H1 (cell line): ENCODE measurements at regions not wholly inside any gene's neighbourhood (a gene's known extent, or its start where the extent isn't known, plus 50 kb on each side); places are given as distances from the start of the nearest gene placed in this dataset.

Source experiments
- CTCF ChIA-PET: fragments of 300-600 bp; sonication (Branson Sonifier 250); formaldehyde crosslinking; loops from one replicate; lab custom pipeline; 2021; ENCODE audit not compliant: partially characterized antibody; lab: Charles Lee
- POLR2A ChIA-PET: fragments of 300-600 bp; sonication (Branson Sonifier 250); formaldehyde crosslinking; loops from one replicate; lab custom pipeline; 2021; ENCODE audit warnings: inconsistent platforms; ENCODE audit not compliant: partially characterized antibody; lab: Charles Lee
- DNase-seq, 2 experiments: peaks; one replicate each; pipeline versions ENCODE4 v3.0.0 to v3.0.0-alpha.2; 2010 to 2022; ENCODE audit warnings: low spot score in 2 of 2, low read depth in 1 of 2, mixed read lengths in 1 of 2
- FAIRE-seq: peaks from 2 replicates; lab custom pipeline; 2011; peaks lifted over from hg19 to GRCh38; lab: Jason Lieb, UNC
- H2AFZ ChIP-seq: 2 replicates; pipeline ENCODE4 v1.8.1; 2012; ENCODE audit warnings: low read length, inconsistent platforms
- H2AK5ac ChIP-seq: 2 replicates; pipeline ENCODE4 v1.6.1; 2013; ENCODE audit warnings: low read depth, low read length
- H2BK120ac ChIP-seq: replicated peaks from 2 replicates; pipeline ENCODE3; 2013; ENCODE audit warnings: low read depth, low read length, inconsistent platforms
- H2BK12ac ChIP-seq: 2 replicates; pipeline ENCODE4 v1.6.1; 2013; ENCODE audit warnings: low read depth, low read length
- H2BK15ac ChIP-seq: 2 replicates; pipeline ENCODE4 v1.6.1; 2013; ENCODE audit warnings: low read length
- H2BK20ac ChIP-seq: 2 replicates; pipeline ENCODE4 v1.6.1; 2013; ENCODE audit warnings: low read length
- H2BK5ac ChIP-seq: 2 replicates; pipeline ENCODE4 v1.6.1; 2013; ENCODE audit warnings: low read depth, low read length
- H3K14ac ChIP-seq: 2 replicates; pipeline ENCODE4 v1.6.1; 2013; ENCODE audit warnings: inconsistent platforms; ENCODE audit not compliant: insufficient read length
- H3K18ac ChIP-seq: 2 replicates; pipeline ENCODE4 v1.6.1; 2013; ENCODE audit warnings: low read length; ENCODE audit errors: extremely low read depth
- H3K23ac ChIP-seq: 2 replicates; pipeline ENCODE4 v1.6.1; 2013; ENCODE audit warnings: inconsistent platforms; ENCODE audit not compliant: insufficient read length
- H3K23me2 ChIP-seq: 2 replicates; pipeline ENCODE4 v1.6.1; 2013; ENCODE audit warnings: low read depth, low read length
- H3K27ac ChIP-seq: 2 replicates; pipeline ENCODE4 v1.6.1; 2011; ENCODE audit warnings: low read depth, low read length, inconsistent platforms
- H3K27me3 ChIP-seq, 4 experiments: replicated peaks in 1 of 4; 1 replicate in 1 of 4; 2 replicates in 3 of 4; pipeline versions ENCODE4 v1.6.1 to v1.8.1; 2011 to 2013; ENCODE audit warnings: low read length in 3 of 4, mild to moderate bottlenecking in 3 of 4, inconsistent platforms in 2 of 4, mixed read lengths in 2 of 4, moderate library complexity in 1 of 4; ENCODE audit not compliant: control insufficient read depth in 3 of 4, insufficient read depth in 3 of 4; ENCODE audit errors: extremely low read depth in 1 of 4
- H3K36me3 ChIP-seq, 4 experiments: 2 replicates each; pipeline versions ENCODE4 v1.6.1 to v1.8.1; 2011 to 2013; ENCODE audit warnings: mild to moderate bottlenecking in 4 of 4, low read length in 3 of 4, moderate library complexity in 2 of 4, control low read depth in 1 of 4, inconsistent platforms in 1 of 4; ENCODE audit not compliant: insufficient read depth in 4 of 4, control insufficient read depth in 2 of 4
- H3K4ac ChIP-seq: replicated peaks from 2 replicates; pipeline ENCODE3; 2013; ENCODE audit warnings: low read length, low read depth, mixed read lengths, inconsistent platforms; ENCODE audit not compliant: insufficient read length
- H3K4me1 ChIP-seq, 4 experiments: replicated peaks in 1 of 4; 1 replicate in 1 of 4; 2 replicates in 3 of 4; pipeline versions ENCODE4 v1.6.1 to v1.8.1; 2011 to 2013; ENCODE audit warnings: low read length in 3 of 4, inconsistent platforms in 2 of 4, mixed read lengths in 1 of 4; ENCODE audit not compliant: insufficient read depth in 4 of 4, control insufficient read depth in 3 of 4
- H3K4me2 ChIP-seq, 2 experiments: 2 replicates each; pipeline versions ENCODE4 v1.6.1 to v1.8.1; 2011 to 2013; ENCODE audit warnings: low read depth in 2 of 2, low read length in 2 of 2, control low read depth in 1 of 2, inconsistent platforms in 1 of 2, mild to moderate bottlenecking in 1 of 2; ENCODE audit not compliant: insufficient read depth in 1 of 2
- H3K4me3 ChIP-seq, 4 experiments: fragments of 200-600, 300-600 bp in 1 of 4; sonication (generic), shearing (Covaris generic), sonication (Bioruptor Twin) in 1 of 4; 2 replicates each; pipeline versions ENCODE4 v1.5.1 to v1.8.1; 2011 to 2016; ENCODE audit warnings: low read length in 4 of 4, low read depth in 3 of 4, control low read depth in 2 of 4, inconsistent platforms in 2 of 4, mild to moderate bottlenecking in 2 of 4, mixed read lengths in 1 of 4, moderate library complexity in 1 of 4; ENCODE audit not compliant: insufficient read depth in 2 of 4; ENCODE audit errors: extremely low read depth in 1 of 4
- H3K56ac ChIP-seq: replicated peaks from 2 replicates; pipeline ENCODE3; 2013; ENCODE audit warnings: low read depth, mild to moderate bottlenecking, mixed read lengths, low read length, inconsistent platforms; ENCODE audit not compliant: insufficient read length
- H3K79me1 ChIP-seq: 2 replicates; pipeline ENCODE4 v1.6.1; 2013; ENCODE audit warnings: low read depth, low read length, control low read depth
- H3K79me2 ChIP-seq, 2 experiments: 2 replicates each; pipeline versions ENCODE4 v1.6.1 to v1.8.1; 2012 to 2013; ENCODE audit warnings: low read length in 2 of 2, mild to moderate bottlenecking in 2 of 2, inconsistent platforms in 1 of 2; ENCODE audit not compliant: insufficient read depth in 2 of 2, control insufficient read depth in 1 of 2
- H3K9ac ChIP-seq, 4 experiments: replicated peaks in 1 of 4; 1 replicate in 1 of 4; 2 replicates in 3 of 4; pipeline versions ENCODE4 v1.6.1 to v1.8.1; 2011 to 2013; ENCODE audit warnings: low read depth in 3 of 4, low read length in 3 of 4, control low read depth in 2 of 4, mild to moderate bottlenecking in 2 of 4, moderate library complexity in 2 of 4, inconsistent platforms in 1 of 4; ENCODE audit errors: extremely low read depth in 1 of 4
- H3K9me3 ChIP-seq, 2 experiments: 2 replicates each; pipeline versions ENCODE4 v1.6.1 to v1.8.1; 2012 to 2013; ENCODE audit warnings: mild to moderate bottlenecking in 2 of 2, moderate library complexity in 2 of 2, control low read depth in 1 of 2, inconsistent platforms in 1 of 2, low read depth in 1 of 2, low read length in 1 of 2, mixed read lengths in 1 of 2; ENCODE audit not compliant: insufficient read depth in 2 of 2
- H4K20me1 ChIP-seq, 2 experiments: replicated peaks in 1 of 2; 2 replicates each; pipeline versions ENCODE3 to v1.8.1; 2011 to 2013; ENCODE audit warnings: inconsistent platforms in 2 of 2, low read length in 2 of 2, mild to moderate bottlenecking in 1 of 2; ENCODE audit not compliant: insufficient read depth in 2 of 2, control insufficient read depth in 1 of 2
- H4K5ac ChIP-seq: 2 replicates; pipeline ENCODE4 v1.6.1; 2013; ENCODE audit warnings: low read length, low read depth, mixed read lengths, inconsistent platforms; ENCODE audit not compliant: insufficient read length
- H4K8ac ChIP-seq: 2 replicates; pipeline ENCODE4 v1.8.0; 2013; ENCODE audit warnings: mild to moderate bottlenecking, moderate library complexity, low read length, inconsistent platforms; ENCODE audit not compliant: insufficient read depth; ENCODE audit errors: extremely low read depth
- H4K91ac ChIP-seq: replicated peaks from 2 replicates; pipeline ENCODE3; 2013; ENCODE audit warnings: low read length, mixed read lengths, inconsistent platforms; ENCODE audit not compliant: insufficient read length
- SAP30 ChIP-seq: fragments of 300-600 bp; sonication (generic); IDR thresholded peaks from 2 replicates; pipeline ENCODE4 v1.7.1; 2012; ENCODE audit warnings: low read length, moderate library complexity, mild to moderate bottlenecking, inconsistent platforms; ENCODE audit not compliant: insufficient read depth, insufficient replicate concordance
- SP1 ChIP-seq: IDR thresholded peaks from 2 replicates; pipeline ENCODE4 v1.6.1; 2011; ENCODE audit warnings: low read depth, low read length
- YY1 ChIP-seq: IDR thresholded peaks from 2 replicates; pipeline ENCODE4 v1.6.1; 2011; ENCODE audit warnings: low read depth, mild to moderate bottlenecking, low read length
- WGBS, 2 experiments: shearing (Covaris generic) in 1 of 2; methylation state at CpG; one replicate each; pipeline versions ENCODE4 v1.1.6 to v1.1.7; 2013 to 2015; ENCODE audit warnings: low lambda C conversion rate in 2 of 2, mixed read lengths in 2 of 2, inconsistent platforms in 1 of 2, low coverage in 1 of 2, missing lambda C conversion rate in 1 of 2; ENCODE audit not compliant: insufficient replicate concordance in 2 of 2, insufficient coverage in 1 of 2, insufficient read length in 1 of 2; ENCODE audit errors: extremely low coverage in 1 of 2, missing lambda C conversion rate in 1 of 2; 5-methylcytosine and 5-hydroxymethylcytosine counted together

GRCh38 chr6:74733830-74734620 lies 471.8 kb downstream of the COL12A1 start:
- CTCF ChIA-PET = no interaction called here
- no peak overlapping the region for H3K4me3 ChIP-seq
- WGBS, 2 experiments = 80% methylated on average over 2 of the region's 2 CpGs; no CpG with 5 or more reads in 1 of the 2 experiments

More at GRCh38 chr6:74733830-74734620, 471.8 kb downstream of the COL12A1 start:
- Histone ChIP-seq H2AFZ (no peak overlapping the region), H4K8ac (no peak overlapping the region), H3K56ac (no peak overlapping the region), H3K18ac (no peak overlapping the region), H2BK15ac (no peak overlapping the region), H3K4ac (no peak overlapping the region), H3K9me3 (no peaks in the 10 kb centered on the region), H3K23ac (no peak overlapping the region), H2BK5ac (no peak overlapping the region), H3K36me3 (no peaks in the 10 kb centered on the region), H2AK5ac (no peak overlapping the region), H4K91ac (no peak overlapping the region), H3K4me2 (no peak overlapping the region), H4K20me1 (no peaks in the 10 kb centered on the region), H2BK120ac (no peak overlapping the region), H4K5ac (no peak overlapping the region), H3K23me2 (no peaks in the 10 kb centered on the region), H3K27me3 (no peaks in the 10 kb centered on the region), H3K9ac (no peak overlapping the region), H2BK12ac (no peak overlapping the region), H2BK20ac (no peak overlapping the region), H3K14ac (no peak overlapping the region), H3K79me2 (no peaks in the 10 kb centered on the region), H3K4me1 (no peaks in the 10 kb centered on the region), H3K27ac (no peak overlapping the region), H3K79me1 (no peaks in the 10 kb centered on the region)
- DNase-seq (no peak), FAIRE-seq (no peak)
- no peak for TF ChIP-seq YY1
- no peak for TF ChIP-seq SAP30
- TF ChIP-seq SP1 = no peak
- POLR2A ChIA-PET = no interaction called here
